Fibroblast of skin of scalp (primary cell): ENCODE measurements at regions not wholly inside any gene's neighbourhood (a gene's known extent, or its start where the extent isn't known, plus 50 kb on each side); places are given as distances from the start of the nearest gene placed in this dataset.

Source experiments
- DNase-seq: peaks from one replicate; pipeline ENCODE4 v3.0.0-alpha.2; 2013

- DNase-seq: peak; percentile 35
These were observed 932.3 kb downstream of the FLRT2 start for GRCh38 chr14:86462193-86462753.

GRCh38 chr14:86457481-86458135 is 927.7 kb downstream of the FLRT2 start:
- DNase-seq: no peak

GRCh38 chr14:86450085-86450484 is 920.1 kb downstream of the FLRT2 start:
- DNase-seq: peak; percentile 14

- no peak for DNase-seq
These were observed 912.2 kb downstream of the FLRT2 start for GRCh38 chr14:86442135-86442534.

GRCh38 chr14:86430853-86431252 is 900.9 kb downstream of the FLRT2 start:
- peak; percentile 1 for DNase-seq

GRCh38 chr14:86423214-86423613 is 893.3 kb downstream of the FLRT2 start:
- DNase-seq: no peak

GRCh38 chr14:86420131-86420530 is 890.2 kb downstream of the FLRT2 start:
- DNase-seq: no peak

GRCh38 chr14:86414146-86414545 is 884.2 kb downstream of the FLRT2 start:
- DNase-seq: no peak

- DNase-seq: no peak
These were observed 875.2 kb downstream of the FLRT2 start for GRCh38 chr14:86404989-86405649.

GRCh38 chr14:86404425-86404824 is 874.5 kb downstream of the FLRT2 start:
- no peak for DNase-seq

GRCh38 chr14:86402545-86402944 is 872.6 kb downstream of the FLRT2 start:
- DNase-seq: no peak

GRCh38 chr14:86391085-86391484 is 861.1 kb downstream of the FLRT2 start:
- no peak for DNase-seq

- DNase-seq: no peak
These were observed 858.3 kb downstream of the FLRT2 start for GRCh38 chr14:86388216-86388615.

- DNase-seq: no peak
These were observed 843.9 kb downstream of the FLRT2 start for GRCh38 chr14:86373886-86374285.

- DNase-seq: no peak
These were observed 842.5 kb downstream of the FLRT2 start for GRCh38 chr14:86372402-86372801.

GRCh38 chr14:86364634-86365033 is 834.7 kb downstream of the FLRT2 start:
- no peak for DNase-seq

GRCh38 chr14:86363576-86363975 is 833.6 kb downstream of the FLRT2 start:
- no peak for DNase-seq

GRCh38 chr14:86363047-86363446 is 833.1 kb downstream of the FLRT2 start:
- no peak for DNase-seq

GRCh38 chr14:86357876-86358275 is 827.9 kb downstream of the FLRT2 start:
- no peak for DNase-seq

GRCh38 chr14:86357119-86357518 is 827.2 kb downstream of the FLRT2 start:
- no peak for DNase-seq

- no peak for DNase-seq
These were observed 817.0 kb downstream of the FLRT2 start for GRCh38 chr14:86346818-86347384.

GRCh38 chr14:86334355-86334754 is 804.4 kb downstream of the FLRT2 start:
- no peak for DNase-seq

GRCh38 chr14:86333493-86333892 is 803.5 kb downstream of the FLRT2 start:
- no peak for DNase-seq

- DNase-seq: no peak
These were observed 801.4 kb downstream of the FLRT2 start for GRCh38 chr14:86331341-86331740.
